ENCODE measurements at regions not wholly inside any gene's neighbourhood (a gene's known extent, or its start where the extent isn't known, plus 50 kb on each side); places are given as distances from the start of the nearest gene placed in this dataset.

GRCh38 chr3:27976933-27977332 is 254.8 kb upstream of the EOMES start:
- no peak for DNase-seq (ENCODE audit: extremely low spot score, unreplicated experiment)
- no peaks in the 10 kb centered on the region for H3K4me1 Mint-ChIP-seq (ENCODE audit: unreplicated experiment)
- H3K27me3 Mint-ChIP-seq: peaks cover 4% of the 10 kb centered on the region
- no peak overlapping the region for H3K27ac Mint-ChIP-seq
- no peaks in the 10 kb centered on the region for H3K9me3 Mint-ChIP-seq
- no peaks in the 10 kb centered on the region for H3K36me3 Mint-ChIP-seq
- no peak overlapping the region for H3K4me3 Mint-ChIP-seq
- TF ChIP-seq CTCF (conservative IDR thresholded peaks at IDR 0.05): no peak

GRCh38 chr3:27978440-27978839 is 256.3 kb upstream of the EOMES start:
- Mint-ChIP-seq H3K4me1 (ENCODE audit: unreplicated experiment) (no peaks in the 10 kb centered on the region), H3K9me3 (no peaks in the 10 kb centered on the region), H3K36me3 (no peaks in the 10 kb centered on the region), H3K27me3 (peaks cover 4% of the 10 kb centered on the region), H3K4me3 (no peak overlapping the region), H3K27ac (no peak overlapping the region)
- no peak for TF ChIP-seq CTCF (conservative IDR thresholded peaks at IDR 0.05)
- DNase-seq (ENCODE audit: extremely low spot score, unreplicated experiment): no peak

- H3K27ac Mint-ChIP-seq: no peak overlapping the region
- DNase-seq (ENCODE audit: extremely low spot score, unreplicated experiment): no peak
- H3K27me3 Mint-ChIP-seq: no peaks in the 10 kb centered on the region
Observed at GRCh38 chr3:27985369-27986035, 255.9 kb upstream of the CMC1 start.

GRCh38 chr3:27986234-27986879 is 255.1 kb upstream of the CMC1 start:
- Mint-ChIP-seq H3K4me1 (ENCODE audit: unreplicated experiment) (no peaks in the 10 kb centered on the region), H3K27ac (no peak overlapping the region), H3K9me3 (no peaks in the 10 kb centered on the region), H3K27me3 (no peaks in the 10 kb centered on the region), H3K36me3 (no peaks in the 10 kb centered on the region), H3K4me3 (no peak overlapping the region)
- DNase-seq (ENCODE audit: extremely low spot score, unreplicated experiment): no peak
- no peak for TF ChIP-seq CTCF (conservative IDR thresholded peaks at IDR 0.05)

More at GRCh38 chr3:27985369-27986035, 255.9 kb upstream of the CMC1 start:
- Mint-ChIP-seq H3K36me3 (no peaks in the 10 kb centered on the region), H3K4me1 (ENCODE audit: unreplicated experiment) (no peaks in the 10 kb centered on the region), H3K4me3 (no peak overlapping the region), H3K9me3 (no peaks in the 10 kb centered on the region)
- TF ChIP-seq CTCF (conservative IDR thresholded peaks at IDR 0.05): no peak

- no peaks in the 10 kb centered on the region for H3K36me3 Mint-ChIP-seq
- DNase-seq (ENCODE audit: extremely low spot score, unreplicated experiment): no peak
- H3K4me1 Mint-ChIP-seq (ENCODE audit: unreplicated experiment): no peaks in the 10 kb centered on the region
- H3K27me3 Mint-ChIP-seq: no peaks in the 10 kb centered on the region
- H3K9me3 Mint-ChIP-seq: no peaks in the 10 kb centered on the region
- no peak for TF ChIP-seq CTCF (conservative IDR thresholded peaks at IDR 0.05)
- no peak overlapping the region for H3K4me3 Mint-ChIP-seq
- no peak overlapping the region for H3K27ac Mint-ChIP-seq
Observed at GRCh38 chr3:27990324-27990723, 251.1 kb upstream of the CMC1 start.
